GM12878 (cell line): ENCODE measurements at regions not wholly inside any gene's neighbourhood (a gene's known extent, or its start where the extent isn't known, plus 50 kb on each side); places are given as distances from the start of the nearest gene placed in this dataset.

Source experiments
- ATAC-seq: fragments of 200-7000 bp; cut with Tn5 transposase; 3 replicates; pipeline ENCODE4 v1.9.1; 2020; ENCODE audit warnings: mild to moderate bottlenecking, moderate library complexity
- BruUV-seq: library from RNA; stranded (reverse); fragments of 400-500 nt; replicated peaks from 2 replicates; lab custom pipeline; 2021; lab: Mats Ljungman, UMichigan
- CTCF ChIA-PET: fragments of 300-600 bp; sonication (Branson Sonifier 250); formaldehyde crosslinking; extraction: SDS; loops from one replicate; lab custom pipeline; 2021; ENCODE audit warnings: inconsistent platforms; lab: Yijun Ruan, JAX
- POLR2A ChIA-PET: fragments of 350-600 bp; formaldehyde crosslinking; extraction: SDS; loops from one replicate; lab custom pipeline; 2021; ENCODE audit warnings: inconsistent platforms; lab: Charles Lee
- RAD21 ChIA-PET: fragments of 300-600 bp; sonication (Branson Sonifier 250); formaldehyde crosslinking; loops from one replicate; lab custom pipeline; 2023; ENCODE audit warnings: antibody characterized with exemption; ENCODE audit not compliant: unreplicated experiment; lab: Charles Lee
- SMC1A ChIA-PET: fragments of 300-600 bp; sonication (Branson Sonifier 250); formaldehyde crosslinking; loops from one replicate; lab custom pipeline; 2023; ENCODE audit not compliant: unreplicated experiment, uncharacterized antibody; lab: Charles Lee
- DNase-seq: peaks from one replicate; pipeline ENCODE4 v3.0.0-alpha.2; 2011; ENCODE audit warnings: low read depth, low spot score
- FAIRE-seq: peaks from 3 replicates; lab custom pipeline; 2011; peaks lifted over from hg19 to GRCh38; lab: Jason Lieb, UNC
- H2AFZ ChIP-seq: 2 replicates; pipeline ENCODE4 v1.6.0; 2011; ENCODE audit warnings: low read depth, low read length, control low read depth; ENCODE audit not compliant: control insufficient read depth
- H3K27ac ChIP-seq: 2 replicates; pipeline ENCODE4 v1.5.1; 2011; ENCODE audit warnings: control low read depth; ENCODE audit not compliant: control insufficient read depth, insufficient read depth
- H3K27me3 ChIP-seq, 2 experiments: replicated peaks in 1 of 2; 2 replicates each; pipeline versions ENCODE4 v1.6.0 to v1.6.1; 2011; ENCODE audit warnings: low read length in 1 of 2; ENCODE audit not compliant: control insufficient read depth in 2 of 2, insufficient read depth in 2 of 2
- H3K36me3 ChIP-seq, 2 experiments: 2 replicates each; pipeline ENCODE4 v1.5.1; 2011; ENCODE audit warnings: low read length in 1 of 2; ENCODE audit not compliant: control insufficient read depth in 2 of 2, insufficient read depth in 2 of 2
- H3K4me1 ChIP-seq: 2 replicates; pipeline ENCODE4 v1.6.1; 2011; ENCODE audit warnings: mild to moderate bottlenecking, low read length, moderate library complexity, mixed read lengths; ENCODE audit not compliant: control insufficient read depth, insufficient read depth
- H3K4me2 ChIP-seq: 2 replicates; pipeline ENCODE4 v1.6.0; 2011; ENCODE audit warnings: control low read depth; ENCODE audit not compliant: control insufficient read depth, insufficient read depth
- H3K4me3 ChIP-seq: fragments of 200-600 bp; sonication (generic); 2 replicates; pipeline ENCODE4 v1.5.1; 2016
- H3K79me2 ChIP-seq: 2 replicates; pipeline ENCODE4 v1.6.0; 2011; ENCODE audit warnings: low read length; ENCODE audit not compliant: control insufficient read depth, insufficient read depth
- H3K9ac ChIP-seq: 2 replicates; pipeline ENCODE4 v1.8.0; 2011; ENCODE audit warnings: low read length, control low read depth, mixed read lengths; ENCODE audit not compliant: control insufficient read depth, insufficient read depth
- H3K9me3 ChIP-seq: replicated peaks from 3 replicates; pipeline ENCODE4 v1.5.1; 2011; ENCODE audit warnings: mild to moderate bottlenecking, low read length; ENCODE audit not compliant: control insufficient read depth, insufficient read depth
- H4K20me1 ChIP-seq: 2 replicates; pipeline ENCODE4 v1.6.0; 2011; ENCODE audit not compliant: control insufficient read depth, insufficient read depth
- ATF2 ChIP-seq: IDR thresholded peaks from 2 replicates; pipeline ENCODE4 v1.6.1; 2012; ENCODE audit warnings: low read length, inconsistent platforms
- CREB1 ChIP-seq: IDR thresholded peaks from 2 replicates; pipeline ENCODE4 v1.6.1; 2012; ENCODE audit warnings: low read depth, mild to moderate bottlenecking, inconsistent platforms
- HCFC1 ChIP-seq: fragments of 150-350 bp; IDR thresholded peaks from 2 replicates; pipeline ENCODE4 v1.6.1; 2014; ENCODE audit warnings: low read length
- IKZF1 ChIP-seq: fragments of 450-650 bp; conservative IDR thresholded peaks from 2 replicates; pipeline ENCODE4 v1.6.1; 2017; ENCODE audit warnings: antibody characterized with exemption, mild to moderate bottlenecking
- IRF5 ChIP-seq: fragments of 450-650 bp; IDR thresholded peaks from 2 replicates; pipeline ENCODE4 v1.6.1; 2017; ENCODE audit warnings: borderline replicate concordance
- JUNB ChIP-seq: IDR thresholded peaks from 2 replicates; pipeline ENCODE4 v1.6.1; 2016; ENCODE audit warnings: antibody characterized with exemption, mild to moderate bottlenecking
- MYC ChIP-seq: IDR thresholded peaks from 2 replicates; pipeline ENCODE4 v1.6.1; 2011; ENCODE audit warnings: mild to moderate bottlenecking, low read length, moderate library complexity, inconsistent platforms; ENCODE audit not compliant: insufficient read depth, insufficient replicate concordance, insufficient read length, severe bottlenecking
- NR2C1 ChIP-seq: fragments of 450-650 bp; IDR thresholded peaks from 2 replicates; pipeline ENCODE4 v1.6.1; 2017; ENCODE audit warnings: antibody characterized with exemption, mild to moderate bottlenecking, moderate library complexity
- TAF1 ChIP-seq: IDR thresholded peaks from 2 replicates; pipeline ENCODE4 v1.6.1; 2011; ENCODE audit warnings: mild to moderate bottlenecking, low read depth, low read length, borderline replicate concordance
- USF2 ChIP-seq: IDR thresholded peaks from 2 replicates; pipeline ENCODE4 v1.6.1; 2011; ENCODE audit warnings: low read depth, low read length, improper control_type of control experiment, borderline replicate concordance
- ZSCAN29 ChIP-seq: fragments of 450-650 bp; IDR thresholded peaks from 2 replicates; pipeline ENCODE4 v1.6.1; 2017; ENCODE audit warnings: mild to moderate bottlenecking, moderate library complexity
- WGBS: methylation state at CpG from one replicate; pipeline ENCODE4 v1.1.6; 2016; ENCODE audit warnings: low lambda C conversion rate; ENCODE audit not compliant: insufficient replicate concordance, insufficient coverage; ENCODE audit errors: missing lambda C conversion rate; 5-methylcytosine and 5-hydroxymethylcytosine counted together
- in situ Hi-C: fragments of 300-500 bp; cut with MboI; formaldehyde crosslinking; loops from 9 replicates; pipeline ENCODE4 v1.14.3; 2018; ENCODE audit warnings: mixed read lengths
- intact Hi-C: fragments of 100-400 bp; cut with micrococcal nuclease; formaldehyde crosslinking; loops from one replicate; pipeline ENCODE4 v1.14.2; 2022; ENCODE audit not compliant: unreplicated experiment

GRCh38 chr19:31938675-31939074, 406.7 kb upstream of the ZNF507 start:
- H3K9me3 ChIP-seq: peaks cover 1% of the 10 kb centered on the region; the same call in 1 of the 3 replicates
- RAD21 ChIA-PET: no interaction called here
- no peak for DNase-seq
- SMC1A ChIA-PET: no interaction called here
- 5% methylated on average over 5 of the region's 5 CpGs for WGBS
- no peak overlapping the region for H3K4me2 ChIP-seq
- no peak overlapping the region for H2AFZ ChIP-seq
- H3K9ac ChIP-seq: no peak overlapping the region
- in situ Hi-C loops (no loop called here), intact Hi-C loops (no loop called here)
- no peak overlapping the region for H3K4me3 ChIP-seq
- CTCF ChIA-PET: no interaction called here
- no peak for FAIRE-seq
- no peak for TF ChIP-seq HCFC1
- no peak for TF ChIP-seq USF2
- no peak for TF ChIP-seq MYC
- no peak for TF ChIP-seq NR2C1
- no peak for TF ChIP-seq JUNB
- TF ChIP-seq IKZF1: no peak
- TF ChIP-seq CREB1: no peak
- H4K20me1 ChIP-seq: no peaks in the 10 kb centered on the region
- H3K27ac ChIP-seq: no peak overlapping the region
- no peaks in the 10 kb centered on the region for H3K79me2 ChIP-seq
- no peaks in the 10 kb centered on the region for H3K4me1 ChIP-seq
- no TSS peak for BruUV-seq
- H3K36me3 ChIP-seq: no peaks in the 10 kb centered on the region
- POLR2A ChIA-PET: no interaction called here
- ATAC-seq: no peak
- no peaks in the 10 kb centered on the region for H3K27me3 ChIP-seq

GRCh38 chr19:31940396-31940795, 405.0 kb upstream of the ZNF507 start:
- FAIRE-seq (no peak), DNase-seq (no peak), ATAC-seq (no peak)
- in situ Hi-C loops (no loop called here), intact Hi-C loops (no loop called here)
- Histone ChIP-seq H3K9ac (no peak overlapping the region), H2AFZ (no peak overlapping the region), H3K79me2 (no peaks in the 10 kb centered on the region), H3K36me3 (no peaks in the 10 kb centered on the region), H4K20me1 (no peaks in the 10 kb centered on the region), H3K4me2 (no peak overlapping the region), H3K27me3 (no peaks in the 10 kb centered on the region), H3K27ac (no peak overlapping the region), H3K4me1 (no peaks in the 10 kb centered on the region), H3K4me3 (no peak overlapping the region), H3K9me3 (peaks cover 1% of the 10 kb centered on the region; the same call in 1 of the 3 replicates)
- CTCF ChIA-PET: no interaction called here
- SMC1A ChIA-PET: no interaction called here
- POLR2A ChIA-PET: no interaction called here
- BruUV-seq: no TSS peak
- 0% methylated on average over 1 of the region's 2 CpGs for WGBS
- TF ChIP-seq IRF5 (no peak), ATF2 (no peak), TAF1 (no peak), ZSCAN29 (no peak)
- RAD21 ChIA-PET: no interaction called here
